ENCODE measurements at regions not wholly inside any gene's neighbourhood (a gene's known extent, or its start where the extent isn't known, plus 50 kb on each side); places are given as distances from the start of the nearest gene placed in this dataset.

- Mint-ChIP-seq H3K27ac (no peak overlapping the region), H3K4me3 (no peak overlapping the region), H3K27me3 (peaks cover 3% of the 10 kb centered on the region), H3K9me3 (no peaks in the 10 kb centered on the region), H3K4me1 (ENCODE audit: low read depth) (no peaks in the 10 kb centered on the region), H3K36me3 (ENCODE audit: low read depth) (no peaks in the 10 kb centered on the region)
- ChIA-PET CTCF (no interaction called here), POLR2A (no interaction called here)
- no peak for ATAC-seq
- intact Hi-C loops (cut with micrococcal nuclease): no loop called here
- DNase-seq: no peak
- TF ChIP-seq, protein P1, sequence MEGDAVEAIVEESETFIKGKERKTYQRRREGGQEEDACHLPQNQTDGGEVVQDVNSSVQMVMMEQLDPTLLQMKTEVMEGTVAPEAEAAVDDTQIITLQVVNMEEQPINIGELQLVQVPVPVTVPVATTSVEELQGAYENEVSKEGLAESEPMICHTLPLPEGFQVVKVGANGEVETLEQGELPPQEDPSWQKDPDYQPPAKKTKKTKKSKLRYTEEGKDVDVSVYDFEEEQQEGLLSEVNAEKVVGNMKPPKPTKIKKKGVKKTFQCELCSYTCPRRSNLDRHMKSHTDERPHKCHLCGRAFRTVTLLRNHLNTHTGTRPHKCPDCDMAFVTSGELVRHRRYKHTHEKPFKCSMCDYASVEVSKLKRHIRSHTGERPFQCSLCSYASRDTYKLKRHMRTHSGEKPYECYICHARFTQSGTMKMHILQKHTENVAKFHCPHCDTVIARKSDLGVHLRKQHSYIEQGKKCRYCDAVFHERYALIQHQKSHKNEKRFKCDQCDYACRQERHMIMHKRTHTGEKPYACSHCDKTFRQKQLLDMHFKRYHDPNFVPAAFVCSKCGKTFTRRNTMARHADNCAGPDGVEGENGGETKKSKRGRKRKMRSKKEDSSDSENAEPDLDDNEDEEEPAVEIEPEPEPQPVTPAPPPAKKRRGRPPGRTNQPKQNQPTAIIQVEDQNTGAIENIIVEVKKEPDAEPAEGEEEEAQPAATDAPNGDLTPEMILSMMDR (IDR thresholded peaks at IDR 0.05): no peak
These were observed 711.4 kb downstream of the DIAPH3 start for GRCh38 chr13:59452189-59452890.

- no peak overlapping the region for H3K27ac Mint-ChIP-seq
- no peaks in the 10 kb centered on the region for H3K36me3 Mint-ChIP-seq (ENCODE audit: low read depth)
- POLR2A ChIA-PET: no interaction called here
- intact Hi-C loops (cut with micrococcal nuclease): no loop called here
- DNase-seq: no peak
- no peak overlapping the region for H3K4me3 Mint-ChIP-seq
- H3K9me3 Mint-ChIP-seq: no peaks in the 10 kb centered on the region
- TF ChIP-seq, protein P1 (IDR thresholded peaks at IDR 0.05): no peak
- CTCF ChIA-PET: interaction anchor here (1.2 kb wide), 1 partner anchor 67 kb away, joined by 3 read pairs; no protein-coding TSS in a partner anchor
- no peak for ATAC-seq
- H3K4me1 Mint-ChIP-seq (ENCODE audit: low read depth): peaks cover 4% of the 10 kb centered on the region
- no peaks in the 10 kb centered on the region for H3K27me3 Mint-ChIP-seq
These were observed 704.7 kb downstream of the DIAPH3 start for GRCh38 chr13:59458908-59459579.

DNA sequence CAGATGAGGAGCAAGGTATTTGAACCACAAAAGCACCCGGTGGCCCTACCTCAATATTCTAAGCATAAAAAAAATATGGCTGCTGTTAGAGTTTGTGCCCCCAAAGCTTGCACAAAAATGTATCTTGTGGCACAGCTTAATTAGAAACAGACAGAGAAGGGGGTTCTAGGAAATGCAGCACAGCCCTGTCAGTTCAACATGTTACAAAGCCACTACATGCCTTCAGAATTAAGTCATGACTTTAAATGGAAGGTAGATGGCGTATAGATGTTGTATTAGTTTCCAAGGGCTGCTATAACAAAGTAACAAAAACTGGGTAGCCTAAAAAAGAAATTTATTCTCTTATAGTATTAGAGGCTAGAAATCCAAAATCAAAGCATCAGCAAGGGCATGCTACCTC lies 703.8 kb downstream of the DIAPH3 start:
- Mint-ChIP-seq H3K27me3 (peaks cover 5% of the 10 kb centered on the region), H3K4me1 (ENCODE audit: low read depth) (peaks cover 4% of the 10 kb centered on the region), H3K36me3 (ENCODE audit: low read depth) (no peaks in the 10 kb centered on the region), H3K27ac (no peak overlapping the region), H3K4me3 (no peak overlapping the region), H3K9me3 (no peaks in the 10 kb centered on the region)
- ChIA-PET CTCF (interaction anchor here (1.2 kb wide), 1 partner anchor 68 kb away, joined by 3 read pairs; no protein-coding TSS in a partner anchor), POLR2A (no interaction called here)
- intact Hi-C loops (cut with micrococcal nuclease): no loop called here
- ATAC-seq (no peak), DNase-seq (no peak)
- TF ChIP-seq, protein P1 (IDR thresholded peaks at IDR 0.05): no peak

- H3K27me3 Mint-ChIP-seq: peaks cover 5% of the 10 kb centered on the region
- H3K4me1 Mint-ChIP-seq (ENCODE audit: low read depth): peaks cover 4% of the 10 kb centered on the region
- no peak overlapping the region for H3K27ac Mint-ChIP-seq
- no peak for DNase-seq
- CTCF ChIA-PET: no interaction called here
- TF ChIP-seq, protein P1 (IDR thresholded peaks at IDR 0.05): no peak
- ATAC-seq: no peak
- POLR2A ChIA-PET: no interaction called here
- H3K36me3 Mint-ChIP-seq (ENCODE audit: low read depth): no peaks in the 10 kb centered on the region
- H3K9me3 Mint-ChIP-seq: no peaks in the 10 kb centered on the region
- no peak overlapping the region for H3K4me3 Mint-ChIP-seq
- intact Hi-C loops (cut with micrococcal nuclease): no loop called here
These were observed 702.3 kb downstream of the DIAPH3 start for GRCh38 chr13:59461411-59461810.

GRCh38 chr13:59463023-59463422 lies 700.7 kb downstream of the DIAPH3 start:
- no peak for DNase-seq
- no peak for ATAC-seq
- no peaks in the 10 kb centered on the region for H3K9me3 Mint-ChIP-seq
- peaks cover 4% of the 10 kb centered on the region for H3K4me1 Mint-ChIP-seq (ENCODE audit: low read depth)
- CTCF ChIA-PET: no interaction called here
- POLR2A ChIA-PET: no interaction called here
- H3K27me3 Mint-ChIP-seq: peaks cover 5% of the 10 kb centered on the region
- no peaks in the 10 kb centered on the region for H3K36me3 Mint-ChIP-seq (ENCODE audit: low read depth)
- H3K27ac Mint-ChIP-seq: no peak overlapping the region
- no peak overlapping the region for H3K4me3 Mint-ChIP-seq
- TF ChIP-seq, protein P1 (IDR thresholded peaks at IDR 0.05): no peak
- intact Hi-C loops (cut with micrococcal nuclease): no loop called here

Measured in activated CD8-positive, alpha-beta T cell treated with anti-CD3 and anti-CD28 coated beads for 36 hours (primary cell).